HG03045 (cell line): ENCODE measurements at regions not wholly inside any gene's neighbourhood (a gene's known extent, or its start where the extent isn't known, plus 50 kb on each side); places are given as distances from the start of the nearest gene placed in this dataset.

Experiments
- ATAC-seq: cut with Tn5 transposase; IDR thresholded peaks from one replicate; pipeline ENCODE4 v1.9.1; 2021; ENCODE audit warnings: mild to moderate bottlenecking, moderate library complexity; ENCODE audit not compliant: unreplicated experiment

- no peak for ATAC-seq
Observed at GRCh38 chr6:14273191-14273590, 155.6 kb downstream of the CD83 start.

GRCh38 chr6:14274016-14274415, 156.4 kb downstream of the CD83 start:
- no peak for ATAC-seq

DNA sequence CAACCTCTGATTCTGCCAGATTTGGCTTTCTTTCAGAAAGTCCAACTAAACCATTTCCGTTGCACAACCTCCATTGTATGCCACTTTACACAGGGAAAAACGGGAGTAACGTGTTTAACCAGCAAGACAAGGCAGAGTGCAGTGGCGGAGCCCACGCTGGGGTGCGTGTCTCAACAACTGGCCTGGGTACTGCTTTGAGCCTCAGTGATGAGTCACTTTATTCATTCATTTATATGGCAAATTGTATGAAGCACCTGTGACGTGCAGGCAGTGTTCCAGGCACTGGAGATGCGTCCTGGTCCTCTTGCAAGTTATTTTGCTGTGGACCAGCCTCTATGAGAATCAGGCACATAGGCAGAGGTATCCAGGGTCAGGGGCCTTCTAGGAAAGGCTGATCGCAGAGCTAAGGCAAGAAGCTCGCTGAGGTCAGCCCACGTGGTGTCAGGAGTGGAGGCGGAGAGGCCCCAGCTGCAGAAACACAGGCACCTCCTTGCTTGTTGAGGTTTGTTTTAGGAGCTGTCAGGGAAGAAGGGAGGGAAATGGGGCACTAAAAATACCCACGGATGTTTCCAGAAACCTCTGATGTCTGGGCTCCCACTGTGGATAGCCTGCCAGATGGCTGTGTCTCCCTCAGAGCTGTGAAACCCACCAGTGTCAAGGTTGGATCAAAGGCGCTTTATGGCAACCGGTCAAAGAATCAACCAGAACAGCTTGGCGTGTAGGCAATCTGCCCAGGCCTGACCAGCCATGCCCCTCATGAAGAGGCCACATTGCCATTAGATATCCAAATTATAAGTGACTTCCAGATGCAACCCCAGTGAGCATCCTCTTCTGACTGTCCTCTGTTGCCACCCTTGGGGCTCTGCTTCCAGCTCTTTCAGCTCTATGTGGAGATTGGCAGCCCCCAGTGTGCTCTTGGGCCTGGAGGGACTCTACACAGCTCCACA, 157.2 kb downstream of the CD83 start:
- no peak for ATAC-seq

GRCh38 chr6:14275493-14275851, 157.9 kb downstream of the CD83 start:
- ATAC-seq, result no peak

DNA sequence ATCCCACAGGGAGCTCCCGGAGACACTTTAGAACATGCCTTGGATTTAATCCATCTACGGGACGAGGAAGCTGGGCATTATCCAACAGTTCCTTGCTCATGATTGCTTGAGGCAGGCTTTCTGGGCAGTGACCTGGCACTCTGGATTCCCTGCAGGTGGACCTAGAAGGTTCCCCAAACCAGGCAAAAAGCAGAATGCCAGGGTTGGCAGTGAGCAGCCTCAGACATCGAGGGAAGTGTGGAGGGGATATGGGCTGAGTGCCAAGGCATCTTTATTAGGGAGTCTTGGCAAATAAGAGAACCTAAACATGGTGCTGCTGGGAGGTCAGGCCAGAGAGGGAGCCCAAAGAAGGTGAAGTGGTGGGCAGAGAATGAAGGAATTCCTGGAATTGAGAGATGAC, 158.5 kb downstream of the CD83 start:
- ATAC-seq, result no peak

GRCh38 chr6:14276667-14277404, 159.3 kb downstream of the CD83 start:
- no peak for ATAC-seq

GRCh38 chr6:14277405-14277930, 159.9 kb downstream of the CD83 start:
- ATAC-seq, result no peak

DNA sequence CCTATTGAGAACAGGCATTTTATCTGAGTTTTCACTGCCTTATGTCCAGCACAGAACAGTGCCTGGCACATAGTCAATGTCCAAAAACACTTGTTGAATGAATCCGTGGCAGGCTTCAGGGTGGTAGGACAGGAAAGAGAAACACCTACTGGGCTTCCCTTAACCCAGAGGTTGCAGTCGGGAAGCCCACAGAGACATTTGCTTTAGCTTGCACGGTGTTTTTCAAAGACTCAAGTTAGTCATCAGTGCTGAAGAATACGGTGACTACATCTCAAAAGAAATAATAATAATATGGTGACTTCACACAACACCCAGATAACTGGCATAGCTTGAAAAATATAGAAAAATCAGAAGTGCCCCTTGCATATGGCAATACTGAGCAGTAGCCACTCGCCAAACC, 160.4 kb downstream of the CD83 start:
- no peak for ATAC-seq

- ATAC-seq, result no peak
Observed at GRCh38 chr6:14278446-14278845, 160.9 kb downstream of the CD83 start.

DNA sequence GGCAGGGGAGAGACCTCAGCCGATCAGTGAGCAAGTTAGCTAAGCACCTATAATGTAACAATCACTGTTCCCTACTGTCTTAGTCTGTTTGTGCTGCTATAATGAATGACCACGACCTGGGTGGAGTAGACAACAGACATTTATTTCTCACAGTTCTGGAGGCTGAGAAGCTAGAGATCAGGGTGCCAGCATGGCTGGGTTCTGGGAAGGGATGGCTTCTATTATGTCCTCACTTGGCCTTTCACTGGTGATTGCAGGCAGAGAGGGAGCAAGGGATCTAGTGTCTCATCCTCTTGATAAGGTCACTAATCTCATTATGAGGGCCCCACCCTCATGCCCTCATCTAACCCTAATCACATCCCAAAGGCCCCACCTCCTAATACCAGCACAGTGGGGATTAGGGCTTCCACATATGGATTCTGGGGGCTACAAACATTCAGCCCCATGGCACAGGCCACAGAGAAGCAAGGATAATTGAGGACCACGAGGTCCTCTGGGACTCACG, 162.5 kb downstream of the CD83 start:
- no peak for ATAC-seq

DNA sequence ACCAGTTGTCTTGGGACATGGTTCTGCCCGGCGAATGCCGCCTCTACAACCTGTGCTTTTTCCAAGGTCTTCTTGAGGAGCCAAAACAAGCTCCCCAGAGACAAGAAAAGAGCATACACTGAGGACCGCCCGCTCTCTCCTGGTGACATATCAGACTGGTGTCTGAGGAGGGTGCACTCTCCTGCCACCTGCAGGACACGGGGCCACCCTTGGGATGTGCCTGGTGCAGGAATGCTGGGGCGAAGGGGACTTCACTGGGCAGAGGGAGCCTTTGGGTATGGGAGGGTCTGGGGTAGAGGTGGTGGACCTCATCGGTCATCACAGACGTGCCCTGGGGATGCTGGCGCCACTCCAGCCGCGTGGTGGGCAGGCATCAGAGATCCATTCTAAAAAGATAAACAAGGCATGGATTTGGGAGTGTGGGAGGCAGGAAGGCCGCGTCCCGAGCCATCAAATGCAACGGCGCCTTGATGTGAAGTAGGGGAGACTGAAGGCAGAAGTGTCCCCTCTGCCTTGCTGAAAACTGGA, 163.3 kb downstream of the CD83 start:
- ATAC-seq, result no peak

DNA sequence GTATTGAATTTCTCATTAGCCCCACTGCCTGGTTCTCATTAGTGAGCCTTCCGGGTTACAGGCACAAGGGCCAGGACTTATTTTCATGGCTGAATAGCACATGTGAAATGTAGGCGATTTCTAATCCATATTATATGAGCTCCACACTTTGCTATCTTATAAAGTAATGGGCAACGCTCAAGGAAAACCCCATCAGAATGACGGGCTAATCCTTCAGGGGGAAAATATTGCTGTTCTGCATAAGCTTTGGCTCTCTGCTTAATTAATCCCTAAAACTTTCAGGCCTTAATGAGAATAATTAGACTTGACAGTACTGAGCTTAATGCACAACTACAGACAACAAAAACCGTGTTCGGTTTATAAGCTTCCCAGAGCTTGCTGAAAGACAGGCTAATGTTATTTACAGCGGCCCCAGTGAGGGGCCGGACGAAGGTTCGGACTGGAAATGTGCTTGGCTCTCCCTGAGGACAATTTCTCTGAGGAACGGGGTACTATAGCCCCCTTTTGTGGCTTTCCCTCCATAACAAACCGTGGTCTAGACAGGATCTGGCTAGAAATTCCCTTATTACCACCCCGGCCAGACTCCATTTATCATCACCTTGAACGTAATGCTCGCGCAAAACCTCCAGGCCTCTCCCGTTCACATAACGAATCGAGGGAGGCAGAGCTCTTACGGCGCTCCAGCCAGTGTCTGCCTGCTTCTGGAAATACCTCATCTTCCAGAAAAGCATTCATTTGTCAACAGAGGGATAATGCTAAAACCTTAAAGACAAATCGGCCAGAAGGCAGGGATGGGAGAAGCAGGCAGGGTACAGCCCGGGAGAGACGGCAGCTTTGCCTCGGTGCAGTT, 164.5 kb downstream of the CD83 start:
- ATAC-seq, result no peak

GRCh38 chr6:14282854-14283505, 165.4 kb downstream of the CD83 start:
- ATAC-seq, result no peak

DNA sequence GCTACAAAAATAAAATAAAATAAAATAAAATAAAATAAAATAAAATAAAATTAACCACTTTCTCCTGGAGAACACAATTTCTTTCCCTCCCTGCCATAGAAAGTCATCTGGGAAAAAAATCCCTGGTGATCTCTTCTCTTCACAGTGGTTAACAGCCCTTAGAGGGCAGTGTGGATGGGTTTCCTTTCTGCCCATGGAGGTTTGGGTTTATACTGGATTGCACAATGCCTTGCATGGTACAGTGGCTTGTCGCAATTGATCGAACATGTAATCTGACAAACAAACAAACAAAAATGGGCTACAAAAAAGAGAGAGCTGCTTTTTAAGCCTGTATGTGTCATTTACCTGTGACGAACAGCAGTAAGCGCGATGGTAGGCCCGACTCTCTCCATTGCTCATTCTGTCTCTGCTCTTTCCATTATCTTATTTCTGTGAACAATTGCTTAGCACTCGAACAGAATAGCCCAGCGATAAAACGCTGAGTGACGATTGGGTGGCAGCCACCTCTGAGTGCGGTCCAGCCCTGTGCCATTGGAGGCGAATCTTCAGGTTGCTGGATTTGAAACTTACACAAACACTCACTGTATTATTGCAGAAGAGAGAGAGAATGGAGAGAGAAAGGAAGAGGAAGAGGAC, 166.1 kb downstream of the CD83 start:
- no peak for ATAC-seq

DNA sequence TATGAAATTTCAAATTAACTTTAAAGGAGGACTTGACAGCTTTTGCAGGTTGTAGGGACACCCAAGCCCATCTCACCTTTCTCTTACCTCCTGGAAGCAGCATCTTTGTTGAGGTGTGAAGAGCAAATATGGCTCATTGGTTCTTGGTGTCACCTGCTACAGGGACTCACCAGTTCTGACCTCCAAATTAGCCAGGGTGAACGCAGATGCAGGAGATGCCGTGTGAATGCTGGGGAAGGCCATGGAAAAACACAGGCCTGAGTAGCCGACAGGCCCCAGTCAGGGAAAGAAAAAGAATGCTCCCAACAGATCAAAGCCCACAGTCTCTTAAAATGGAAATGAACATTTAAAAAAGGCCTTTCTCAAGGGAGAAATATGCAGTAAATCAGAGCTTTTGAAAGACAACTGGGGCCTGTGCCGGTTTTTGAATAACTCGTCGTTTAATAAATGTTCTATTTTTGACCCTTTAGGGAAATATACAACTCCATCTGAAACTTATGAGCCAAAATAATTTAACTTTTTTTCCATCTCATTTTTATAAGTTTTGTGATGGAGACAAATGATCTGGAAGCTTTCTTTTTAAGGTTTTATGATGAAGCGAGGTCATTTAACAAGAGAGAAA, 167.5 kb downstream of the CD83 start:
- ATAC-seq, result no peak

- no peak for ATAC-seq
Observed at GRCh38 chr6:14286144-14286543, 168.6 kb downstream of the CD83 start.

DNA sequence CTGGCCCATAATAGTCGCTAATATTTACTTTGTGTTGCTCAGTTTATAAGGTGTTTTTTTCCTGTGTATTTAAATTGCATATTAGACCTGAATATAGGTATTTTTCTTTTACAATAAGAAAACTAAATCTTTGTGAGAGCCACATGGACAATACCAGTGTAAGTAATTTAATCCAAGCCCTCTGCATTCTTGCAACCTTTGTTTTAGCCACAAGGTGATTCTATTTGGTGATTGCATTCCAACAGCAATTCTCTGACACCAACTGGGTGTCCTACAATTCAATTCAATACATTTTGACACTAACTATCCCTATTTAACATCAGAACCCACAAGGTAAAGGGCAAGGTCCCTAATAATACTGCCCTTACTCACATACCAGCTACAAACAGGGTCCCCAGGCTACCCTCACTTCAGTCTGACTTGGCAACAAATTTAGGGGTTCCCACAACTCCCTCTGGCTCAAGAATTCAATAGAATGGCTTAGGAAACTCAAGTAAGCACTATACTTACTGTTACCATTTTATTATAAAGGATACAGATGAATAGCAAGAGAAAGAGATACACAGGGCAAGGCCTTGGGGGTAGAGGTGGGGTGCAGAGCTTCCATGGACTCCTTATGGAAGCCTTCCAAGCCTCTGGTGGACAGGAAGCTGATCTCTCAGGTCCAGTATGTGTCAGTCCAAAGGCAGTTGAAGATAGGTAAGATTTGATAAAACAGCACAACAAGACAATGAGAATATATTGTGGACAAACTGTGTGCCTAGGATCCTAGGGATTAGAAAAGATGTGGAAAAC, 169.3 kb downstream of the CD83 start:
- ATAC-seq, result no peak

GRCh38 chr6:14287707-14288106, 170.1 kb downstream of the CD83 start:
- ATAC-seq, result no peak
